ENCODE measurements at regions not wholly inside any gene's neighbourhood (a gene's known extent, or its start where the extent isn't known, plus 50 kb on each side); places are given as distances from the start of the nearest gene placed in this dataset.

- H3K4me3 ChIP-seq (ENCODE audit: low read length) = no peak overlapping the region
- no peaks in the 10 kb centered on the region for H3K4me1 ChIP-seq (ENCODE audit: insufficient read depth, low read length)
- no peak overlapping the region for H2AFZ ChIP-seq (ENCODE audit: low read depth, low read length)
- H3K9me3 ChIP-seq (ENCODE audit: low read length) = no peaks in the 10 kb centered on the region
- H3K27me3 ChIP-seq (ENCODE audit: insufficient read depth, low read length) = no peaks in the 10 kb centered on the region
- no peaks in the 10 kb centered on the region for H3K36me3 ChIP-seq (ENCODE audit: insufficient read depth, low read length)
Observed at GRCh38 chr19:29031216-29031615, 181.7 kb downstream of the UQCRFS1 start.

- H3K9me3 ChIP-seq (ENCODE audit: low read length) = no peaks in the 10 kb centered on the region
- H3K4me1 ChIP-seq (ENCODE audit: insufficient read depth, low read length) = no peaks in the 10 kb centered on the region
- no peak overlapping the region for H2AFZ ChIP-seq (ENCODE audit: low read depth, low read length)
- no peaks in the 10 kb centered on the region for H3K27me3 ChIP-seq (ENCODE audit: insufficient read depth, low read length)
- H3K4me3 ChIP-seq (ENCODE audit: low read length) = no peak overlapping the region
- H3K36me3 ChIP-seq (ENCODE audit: insufficient read depth, low read length) = no peaks in the 10 kb centered on the region
Observed at GRCh38 chr19:29029268-29029958, 183.5 kb downstream of the UQCRFS1 start.

- Histone ChIP-seq H2AFZ (ENCODE audit: low read depth, low read length) (no peak overlapping the region), H3K27me3 (ENCODE audit: insufficient read depth, low read length) (no peaks in the 10 kb centered on the region), H3K9me3 (ENCODE audit: low read length) (no peaks in the 10 kb centered on the region), H3K4me1 (ENCODE audit: insufficient read depth, low read length) (no peaks in the 10 kb centered on the region), H3K36me3 (ENCODE audit: insufficient read depth, low read length) (no peaks in the 10 kb centered on the region), H3K4me3 (ENCODE audit: low read length) (no peak overlapping the region)
Observed at GRCh38 chr19:29022599-29022998, 190.4 kb downstream of the UQCRFS1 start.

- Histone ChIP-seq H3K4me3 (ENCODE audit: low read length) (no peak overlapping the region), H3K27me3 (ENCODE audit: insufficient read depth, low read length) (no peaks in the 10 kb centered on the region), H3K9me3 (ENCODE audit: low read length) (no peaks in the 10 kb centered on the region), H2AFZ (ENCODE audit: low read depth, low read length) (no peak overlapping the region), H3K36me3 (ENCODE audit: insufficient read depth, low read length) (no peaks in the 10 kb centered on the region), H3K4me1 (ENCODE audit: insufficient read depth, low read length) (no peaks in the 10 kb centered on the region)
Observed at GRCh38 chr19:29022165-29022564, 190.8 kb downstream of the UQCRFS1 start.

- Histone ChIP-seq H2AFZ (ENCODE audit: low read depth, low read length) (no peak overlapping the region), H3K4me1 (ENCODE audit: insufficient read depth, low read length) (no peaks in the 10 kb centered on the region), H3K4me3 (ENCODE audit: low read length) (no peak overlapping the region), H3K27me3 (ENCODE audit: insufficient read depth, low read length) (no peaks in the 10 kb centered on the region), H3K36me3 (ENCODE audit: insufficient read depth, low read length) (no peaks in the 10 kb centered on the region), H3K9me3 (ENCODE audit: low read length) (no peaks in the 10 kb centered on the region)
Observed at GRCh38 chr19:29021232-29021916, 191.6 kb downstream of the UQCRFS1 start.

GRCh38 chr19:29019403-29019802 is 193.5 kb downstream of the UQCRFS1 start:
- H3K4me3 ChIP-seq (ENCODE audit: low read length) = no peak overlapping the region
- H3K27me3 ChIP-seq (ENCODE audit: insufficient read depth, low read length) = no peaks in the 10 kb centered on the region
- no peak overlapping the region for H2AFZ ChIP-seq (ENCODE audit: low read depth, low read length)
- no peaks in the 10 kb centered on the region for H3K4me1 ChIP-seq (ENCODE audit: insufficient read depth, low read length)
- no peaks in the 10 kb centered on the region for H3K9me3 ChIP-seq (ENCODE audit: low read length)
- no peaks in the 10 kb centered on the region for H3K36me3 ChIP-seq (ENCODE audit: insufficient read depth, low read length)

- Histone ChIP-seq H3K9me3 (ENCODE audit: low read length) (no peaks in the 10 kb centered on the region), H2AFZ (ENCODE audit: low read depth, low read length) (no peak overlapping the region), H3K36me3 (ENCODE audit: insufficient read depth, low read length) (no peaks in the 10 kb centered on the region), H3K4me1 (ENCODE audit: insufficient read depth, low read length) (no peaks in the 10 kb centered on the region), H3K4me3 (ENCODE audit: low read length) (no peak overlapping the region), H3K27me3 (ENCODE audit: insufficient read depth, low read length) (no peaks in the 10 kb centered on the region)
Observed at GRCh38 chr19:29018542-29018941, 194.4 kb downstream of the UQCRFS1 start.

GRCh38 chr19:29017788-29018187 is 195.2 kb downstream of the UQCRFS1 start:
- no peaks in the 10 kb centered on the region for H3K9me3 ChIP-seq (ENCODE audit: low read length)
- H2AFZ ChIP-seq (ENCODE audit: low read depth, low read length) = no peak overlapping the region
- H3K4me3 ChIP-seq (ENCODE audit: low read length) = no peak overlapping the region
- H3K36me3 ChIP-seq (ENCODE audit: insufficient read depth, low read length) = no peaks in the 10 kb centered on the region
- no peaks in the 10 kb centered on the region for H3K4me1 ChIP-seq (ENCODE audit: insufficient read depth, low read length)
- H3K27me3 ChIP-seq (ENCODE audit: insufficient read depth, low read length) = no peaks in the 10 kb centered on the region

GRCh38 chr19:29016926-29017760 is 195.8 kb downstream of the UQCRFS1 start:
- H3K9me3 ChIP-seq (ENCODE audit: low read length) = no peaks in the 10 kb centered on the region
- H3K4me3 ChIP-seq (ENCODE audit: low read length) = no peak overlapping the region
- no peak overlapping the region for H2AFZ ChIP-seq (ENCODE audit: low read depth, low read length)
- H3K36me3 ChIP-seq (ENCODE audit: insufficient read depth, low read length) = no peaks in the 10 kb centered on the region
- no peaks in the 10 kb centered on the region for H3K27me3 ChIP-seq (ENCODE audit: insufficient read depth, low read length)
- no peaks in the 10 kb centered on the region for H3K4me1 ChIP-seq (ENCODE audit: insufficient read depth, low read length)

- no peaks in the 10 kb centered on the region for H3K27me3 ChIP-seq (ENCODE audit: insufficient read depth, low read length)
- no peaks in the 10 kb centered on the region for H3K9me3 ChIP-seq (ENCODE audit: low read length)
Observed at GRCh38 chr19:29016353-29016752, 196.6 kb downstream of the UQCRFS1 start.

GRCh38 chr19:29015569-29015968 is 197.4 kb downstream of the UQCRFS1 start:
- Histone ChIP-seq H3K27me3 (ENCODE audit: insufficient read depth, low read length) (no peaks in the 10 kb centered on the region), H3K4me1 (ENCODE audit: insufficient read depth, low read length) (no peaks in the 10 kb centered on the region), H3K9me3 (ENCODE audit: low read length) (no peaks in the 10 kb centered on the region), H2AFZ (ENCODE audit: low read depth, low read length) (no peak overlapping the region), H3K36me3 (ENCODE audit: insufficient read depth, low read length) (no peaks in the 10 kb centered on the region), H3K4me3 (ENCODE audit: low read length) (no peak overlapping the region)

More at GRCh38 chr19:29016353-29016752, 196.6 kb downstream of the UQCRFS1 start:
- H3K4me3 ChIP-seq (ENCODE audit: low read length) = no peak overlapping the region
- no peak overlapping the region for H2AFZ ChIP-seq (ENCODE audit: low read depth, low read length)
- H3K4me1 ChIP-seq (ENCODE audit: insufficient read depth, low read length) = no peaks in the 10 kb centered on the region
- H3K36me3 ChIP-seq (ENCODE audit: insufficient read depth, low read length) = no peaks in the 10 kb centered on the region

- H3K36me3 ChIP-seq (ENCODE audit: insufficient read depth, low read length) = no peaks in the 10 kb centered on the region
- no peaks in the 10 kb centered on the region for H3K27me3 ChIP-seq (ENCODE audit: insufficient read depth, low read length)
- no peaks in the 10 kb centered on the region for H3K4me1 ChIP-seq (ENCODE audit: insufficient read depth, low read length)
- no peak overlapping the region for H3K4me3 ChIP-seq (ENCODE audit: low read length)
- H3K9me3 ChIP-seq (ENCODE audit: low read length) = no peaks in the 10 kb centered on the region
- H2AFZ ChIP-seq (ENCODE audit: low read depth, low read length) = no peak overlapping the region
Observed at GRCh38 chr19:29014857-29015436, 198.0 kb downstream of the UQCRFS1 start.

- no peaks in the 10 kb centered on the region for H3K36me3 ChIP-seq (ENCODE audit: insufficient read depth, low read length)
- H2AFZ ChIP-seq (ENCODE audit: low read depth, low read length) = no peak overlapping the region
- no peak overlapping the region for H3K4me3 ChIP-seq (ENCODE audit: low read length)
- no peaks in the 10 kb centered on the region for H3K4me1 ChIP-seq (ENCODE audit: insufficient read depth, low read length)
- H3K27me3 ChIP-seq (ENCODE audit: insufficient read depth, low read length) = no peaks in the 10 kb centered on the region
- H3K9me3 ChIP-seq (ENCODE audit: low read length) = no peaks in the 10 kb centered on the region
Observed at GRCh38 chr19:29013988-29014387, 199.0 kb downstream of the UQCRFS1 start.

Measured in neuron (in vitro differentiated cells).